ENCODE measurements at regions not wholly inside any gene's neighbourhood (a gene's known extent, or its start where the extent isn't known, plus 50 kb on each side); places are given as distances from the start of the nearest gene placed in this dataset.
A peak's percentile ranks its signal among the peaks of the same experiment; 100 is the strongest.
"Not testable (repeated sequence)": the region's sequence is repeated elsewhere in the genome, so short reads cannot be mapped to it uniquely, and the experiment has no call there.

DNA sequence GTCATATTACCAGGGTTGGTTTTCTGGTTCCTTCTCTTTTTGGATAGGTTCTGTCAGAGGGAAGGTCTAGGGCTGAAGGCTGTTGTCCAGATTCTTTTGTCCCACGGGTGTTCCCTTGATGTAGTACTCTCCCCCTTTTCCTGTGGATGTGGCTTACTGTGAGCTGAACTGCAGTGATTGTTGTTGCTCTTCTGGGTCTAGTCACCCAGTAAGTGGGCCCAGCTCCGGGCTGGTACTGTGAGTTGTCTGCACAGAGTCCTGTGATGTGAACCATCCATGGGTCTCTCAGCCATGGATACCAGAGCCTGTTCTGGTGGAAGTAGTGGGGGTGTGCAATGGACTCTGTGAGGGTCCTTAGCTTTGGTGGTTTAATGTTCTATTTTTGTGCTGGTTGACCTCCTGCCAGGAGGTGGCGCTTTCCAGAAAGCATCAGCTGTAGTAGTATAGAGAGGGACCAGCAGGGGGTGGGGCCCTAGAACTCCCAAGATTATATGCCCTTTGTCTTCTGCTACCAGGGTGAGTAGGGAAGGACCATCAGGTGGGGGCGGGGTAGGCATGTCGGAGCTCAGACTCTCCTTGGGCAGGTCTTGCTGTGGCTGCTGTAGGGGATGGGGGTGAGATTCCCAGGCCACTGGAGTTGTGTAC, 99.4 kb upstream of the CHST15 start:
- BruUV-seq (replicated peaks) = not testable (repeated sequence)

DNA sequence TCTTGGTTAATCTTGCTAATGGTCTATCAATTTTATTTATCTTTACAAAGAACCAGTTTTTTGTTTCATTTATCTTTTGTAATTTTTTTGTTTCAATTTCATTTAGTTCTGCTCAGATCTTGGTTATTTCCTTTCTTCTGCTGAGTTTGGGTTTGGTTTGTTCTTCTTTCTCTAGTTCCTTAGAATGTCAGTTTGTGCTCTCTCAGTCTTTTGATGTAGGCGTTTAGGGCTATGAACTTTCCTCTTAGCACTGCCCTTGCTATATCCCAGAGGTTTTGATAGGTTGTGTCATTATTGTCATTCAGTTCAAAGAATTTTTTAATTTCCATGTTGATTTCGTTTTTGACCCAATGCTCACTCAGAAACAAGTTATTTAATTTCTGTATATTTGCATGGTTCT, 97.1 kb upstream of the CHST15 start:
- H3K27ac Mint-ChIP-seq (ENCODE audit: unreplicated experiment); H3K4me1 Mint-ChIP-seq (ENCODE audit: low read depth, unreplicated experiment); H3K36me3 Mint-ChIP-seq (ENCODE audit: insufficient read depth, unreplicated experiment); BruUV-seq (replicated peaks); intact Hi-C loops (cut with micrococcal nuclease; ENCODE audit: unreplicated experiment); H3K9me3 Mint-ChIP-seq (ENCODE audit: low read depth, unreplicated experiment); CTCF ChIA-PET; H3K4me3 Mint-ChIP-seq (ENCODE audit: low read depth, unreplicated experiment); DNase-seq: not testable (repeated sequence)
- H3K27me3 Mint-ChIP-seq (ENCODE audit: unreplicated experiment) = peaks cover 45% of the 10 kb centered on the region

More for the DNA sequence above, 99.4 kb upstream of the CHST15 start:
- H3K4me3 Mint-ChIP-seq (ENCODE audit: low read depth, unreplicated experiment); intact Hi-C loops (cut with micrococcal nuclease; ENCODE audit: unreplicated experiment); H3K9me3 Mint-ChIP-seq (ENCODE audit: low read depth, unreplicated experiment); H3K27ac Mint-ChIP-seq (ENCODE audit: unreplicated experiment); H3K4me1 Mint-ChIP-seq (ENCODE audit: low read depth, unreplicated experiment); DNase-seq; H3K36me3 Mint-ChIP-seq (ENCODE audit: insufficient read depth, unreplicated experiment): not testable (repeated sequence)
- H3K27me3 Mint-ChIP-seq (ENCODE audit: unreplicated experiment) = peaks cover 45% of the 10 kb centered on the region
- CTCF ChIA-PET = interaction anchor here (0.7 kb wide), 1 partner anchor 1592 kb away, joined by 3 read pairs; no protein-coding TSS in a partner anchor
- TF ChIP-seq, protein P1, sequence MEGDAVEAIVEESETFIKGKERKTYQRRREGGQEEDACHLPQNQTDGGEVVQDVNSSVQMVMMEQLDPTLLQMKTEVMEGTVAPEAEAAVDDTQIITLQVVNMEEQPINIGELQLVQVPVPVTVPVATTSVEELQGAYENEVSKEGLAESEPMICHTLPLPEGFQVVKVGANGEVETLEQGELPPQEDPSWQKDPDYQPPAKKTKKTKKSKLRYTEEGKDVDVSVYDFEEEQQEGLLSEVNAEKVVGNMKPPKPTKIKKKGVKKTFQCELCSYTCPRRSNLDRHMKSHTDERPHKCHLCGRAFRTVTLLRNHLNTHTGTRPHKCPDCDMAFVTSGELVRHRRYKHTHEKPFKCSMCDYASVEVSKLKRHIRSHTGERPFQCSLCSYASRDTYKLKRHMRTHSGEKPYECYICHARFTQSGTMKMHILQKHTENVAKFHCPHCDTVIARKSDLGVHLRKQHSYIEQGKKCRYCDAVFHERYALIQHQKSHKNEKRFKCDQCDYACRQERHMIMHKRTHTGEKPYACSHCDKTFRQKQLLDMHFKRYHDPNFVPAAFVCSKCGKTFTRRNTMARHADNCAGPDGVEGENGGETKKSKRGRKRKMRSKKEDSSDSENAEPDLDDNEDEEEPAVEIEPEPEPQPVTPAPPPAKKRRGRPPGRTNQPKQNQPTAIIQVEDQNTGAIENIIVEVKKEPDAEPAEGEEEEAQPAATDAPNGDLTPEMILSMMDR (IDR thresholded peaks at IDR 0.05; ENCODE audit: unreplicated experiment) = peak; percentile 26

DNA sequence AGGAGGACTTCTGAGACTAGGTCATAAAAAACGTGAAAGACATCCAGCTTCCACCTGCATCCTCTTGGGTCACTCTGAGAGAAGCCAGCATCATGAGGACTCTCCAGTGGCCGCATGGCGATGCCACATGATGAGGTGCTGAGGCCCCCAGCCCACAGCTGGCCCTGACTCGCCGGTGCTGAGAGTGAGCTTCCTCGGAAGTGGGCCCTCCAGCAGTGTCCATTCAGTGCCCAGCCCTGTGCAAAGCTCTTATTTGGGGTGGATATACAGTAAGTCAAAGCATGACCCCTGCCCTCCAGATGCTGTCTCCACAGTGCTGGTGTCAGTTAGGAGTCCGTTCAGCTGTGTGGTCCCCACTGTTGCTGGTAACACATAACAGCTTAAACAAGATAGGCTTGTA, 93.6 kb upstream of the CHST15 start:
- no peaks in the 10 kb centered on the region for H3K36me3 Mint-ChIP-seq (ENCODE audit: insufficient read depth, unreplicated experiment)
- BruUV-seq (replicated peaks) = no TSS peak
- peaks cover 35% of the 10 kb centered on the region for H3K27me3 Mint-ChIP-seq (ENCODE audit: unreplicated experiment)
- CTCF ChIA-PET = no interaction called here
- no peak overlapping the region for H3K27ac Mint-ChIP-seq (ENCODE audit: unreplicated experiment)
- H3K9me3 Mint-ChIP-seq (ENCODE audit: low read depth, unreplicated experiment) = no peaks in the 10 kb centered on the region
- H3K4me3 Mint-ChIP-seq (ENCODE audit: low read depth, unreplicated experiment) = no peak overlapping the region
- no peak for DNase-seq
- TF ChIP-seq, protein P1 (IDR thresholded peaks at IDR 0.05; ENCODE audit: unreplicated experiment) = no peak
- intact Hi-C loops (cut with micrococcal nuclease; ENCODE audit: unreplicated experiment) = no loop called here
- no peaks in the 10 kb centered on the region for H3K4me1 Mint-ChIP-seq (ENCODE audit: low read depth, unreplicated experiment)

DNA sequence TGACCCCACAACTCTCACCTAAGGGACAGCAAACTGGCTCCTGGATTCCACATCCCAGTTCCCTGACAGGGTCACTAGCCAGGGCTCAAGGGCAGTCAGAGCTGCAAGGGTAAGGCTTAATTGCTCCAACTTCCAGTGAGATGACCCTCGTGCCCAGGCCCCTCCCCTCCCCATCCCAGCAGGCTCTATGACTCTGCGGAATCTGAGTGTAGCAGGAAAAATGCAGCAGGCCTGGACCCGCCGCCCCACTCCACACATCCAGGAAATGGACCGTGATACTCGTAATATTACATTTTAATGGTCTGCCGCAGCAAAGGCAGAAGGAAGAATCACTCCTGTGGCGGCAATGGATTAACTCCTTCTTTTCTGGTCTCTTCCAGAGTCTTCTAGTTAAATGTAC, 91.7 kb upstream of the CHST15 start:
- Mint-ChIP-seq H3K4me1 (ENCODE audit: low read depth, unreplicated experiment) (no peaks in the 10 kb centered on the region), H3K27me3 (ENCODE audit: unreplicated experiment) (peaks cover 16% of the 10 kb centered on the region), H3K9me3 (ENCODE audit: low read depth, unreplicated experiment) (no peaks in the 10 kb centered on the region), H3K36me3 (ENCODE audit: insufficient read depth, unreplicated experiment) (no peaks in the 10 kb centered on the region), H3K4me3 (ENCODE audit: low read depth, unreplicated experiment) (no peak overlapping the region), H3K27ac (ENCODE audit: unreplicated experiment) (no peak overlapping the region)
- intact Hi-C loops (cut with micrococcal nuclease; ENCODE audit: unreplicated experiment) = no loop called here
- CTCF ChIA-PET = no interaction called here
- no TSS peak for BruUV-seq (replicated peaks)
- no peak for DNase-seq
- TF ChIP-seq, protein P1 (IDR thresholded peaks at IDR 0.05; ENCODE audit: unreplicated experiment) = no peak

DNA sequence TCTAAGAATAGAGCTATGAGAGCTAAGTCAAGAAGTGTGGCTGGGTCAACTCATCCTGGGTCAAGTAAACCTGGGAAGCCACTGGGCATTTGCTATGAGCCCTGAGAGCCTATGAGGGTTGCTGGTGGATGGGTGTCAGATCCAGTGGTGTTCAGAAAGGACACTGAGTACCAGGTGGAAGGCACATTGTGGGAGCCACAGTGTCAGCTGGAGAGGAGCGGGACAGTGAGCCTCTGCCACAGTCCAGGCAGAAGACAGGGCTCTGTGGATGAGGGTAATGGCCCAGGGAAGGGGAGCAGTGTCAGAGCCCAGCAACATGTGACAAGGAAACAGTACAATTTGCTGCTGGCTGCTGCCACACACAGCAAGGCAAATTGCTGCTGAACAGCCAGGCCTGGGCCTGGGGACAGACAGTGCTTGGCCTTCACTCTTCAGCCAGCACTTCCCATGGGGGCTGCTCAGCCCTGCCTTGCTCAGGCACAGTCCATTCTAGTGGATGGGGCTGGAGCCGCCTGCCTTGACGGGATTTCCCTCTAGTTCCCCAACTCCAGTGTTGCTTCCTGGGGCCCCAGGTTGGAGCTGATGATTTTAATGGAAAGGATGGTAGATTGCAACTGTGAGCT, 90.9 kb upstream of the CHST15 start:
- no peaks in the 10 kb centered on the region for H3K36me3 Mint-ChIP-seq (ENCODE audit: insufficient read depth, unreplicated experiment)
- peaks cover 9% of the 10 kb centered on the region for H3K27me3 Mint-ChIP-seq (ENCODE audit: unreplicated experiment)
- CTCF ChIA-PET = no interaction called here
- H3K9me3 Mint-ChIP-seq (ENCODE audit: low read depth, unreplicated experiment) = no peaks in the 10 kb centered on the region
- no peaks in the 10 kb centered on the region for H3K4me1 Mint-ChIP-seq (ENCODE audit: low read depth, unreplicated experiment)
- intact Hi-C loops (cut with micrococcal nuclease; ENCODE audit: unreplicated experiment) = no loop called here
- no TSS peak for BruUV-seq (replicated peaks)
- TF ChIP-seq, protein P1 (IDR thresholded peaks at IDR 0.05; ENCODE audit: unreplicated experiment) = no peak
- no peak overlapping the region for H3K27ac Mint-ChIP-seq (ENCODE audit: unreplicated experiment)
- H3K4me3 Mint-ChIP-seq (ENCODE audit: low read depth, unreplicated experiment) = no peak overlapping the region
- DNase-seq = no peak

Measured in Calu3 (cell line).